H1 (cell line): ENCODE measurements at regions not wholly inside any gene's neighbourhood (a gene's known extent, or its start where the extent isn't known, plus 50 kb on each side); places are given as distances from the start of the nearest gene placed in this dataset.

Source experiments
- CTCF ChIA-PET: fragments of 300-600 bp; sonication (Branson Sonifier 250); formaldehyde crosslinking; loops from one replicate; lab custom pipeline; 2021; ENCODE audit not compliant: partially characterized antibody; lab: Charles Lee
- POLR2A ChIA-PET: fragments of 300-600 bp; sonication (Branson Sonifier 250); formaldehyde crosslinking; loops from one replicate; lab custom pipeline; 2021; ENCODE audit warnings: inconsistent platforms; ENCODE audit not compliant: partially characterized antibody; lab: Charles Lee
- DNase-seq, 2 experiments: peaks; one replicate each; pipeline versions ENCODE4 v3.0.0 to v3.0.0-alpha.2; 2010 to 2022; ENCODE audit warnings: low spot score in 2 of 2, low read depth in 1 of 2, mixed read lengths in 1 of 2
- FAIRE-seq: peaks from 2 replicates; lab custom pipeline; 2011; peaks lifted over from hg19 to GRCh38; lab: Jason Lieb, UNC
- H2AFZ ChIP-seq: 2 replicates; pipeline ENCODE4 v1.8.1; 2012; ENCODE audit warnings: low read length, inconsistent platforms
- H2AK5ac ChIP-seq: 2 replicates; pipeline ENCODE4 v1.6.1; 2013; ENCODE audit warnings: low read depth, low read length
- H2BK120ac ChIP-seq: replicated peaks from 2 replicates; pipeline ENCODE3; 2013; ENCODE audit warnings: low read depth, low read length, inconsistent platforms
- H2BK12ac ChIP-seq: 2 replicates; pipeline ENCODE4 v1.6.1; 2013; ENCODE audit warnings: low read depth, low read length
- H2BK15ac ChIP-seq: 2 replicates; pipeline ENCODE4 v1.6.1; 2013; ENCODE audit warnings: low read length
- H2BK20ac ChIP-seq: 2 replicates; pipeline ENCODE4 v1.6.1; 2013; ENCODE audit warnings: low read length
- H2BK5ac ChIP-seq: 2 replicates; pipeline ENCODE4 v1.6.1; 2013; ENCODE audit warnings: low read depth, low read length
- H3K14ac ChIP-seq: 2 replicates; pipeline ENCODE4 v1.6.1; 2013; ENCODE audit warnings: inconsistent platforms; ENCODE audit not compliant: insufficient read length
- H3K18ac ChIP-seq: 2 replicates; pipeline ENCODE4 v1.6.1; 2013; ENCODE audit warnings: low read length; ENCODE audit errors: extremely low read depth
- H3K23ac ChIP-seq: 2 replicates; pipeline ENCODE4 v1.6.1; 2013; ENCODE audit warnings: inconsistent platforms; ENCODE audit not compliant: insufficient read length
- H3K23me2 ChIP-seq: 2 replicates; pipeline ENCODE4 v1.6.1; 2013; ENCODE audit warnings: low read depth, low read length
- H3K27ac ChIP-seq: 2 replicates; pipeline ENCODE4 v1.6.1; 2011; ENCODE audit warnings: low read depth, low read length, inconsistent platforms
- H3K27me3 ChIP-seq, 4 experiments: replicated peaks in 1 of 4; 1 replicate in 1 of 4; 2 replicates in 3 of 4; pipeline versions ENCODE4 v1.6.1 to v1.8.1; 2011 to 2013; ENCODE audit warnings: low read length in 3 of 4, mild to moderate bottlenecking in 3 of 4, inconsistent platforms in 2 of 4, mixed read lengths in 2 of 4, moderate library complexity in 1 of 4; ENCODE audit not compliant: control insufficient read depth in 3 of 4, insufficient read depth in 3 of 4; ENCODE audit errors: extremely low read depth in 1 of 4
- H3K36me3 ChIP-seq, 4 experiments: 2 replicates each; pipeline versions ENCODE4 v1.6.1 to v1.8.1; 2011 to 2013; ENCODE audit warnings: mild to moderate bottlenecking in 4 of 4, low read length in 3 of 4, moderate library complexity in 2 of 4, control low read depth in 1 of 4, inconsistent platforms in 1 of 4; ENCODE audit not compliant: insufficient read depth in 4 of 4, control insufficient read depth in 2 of 4
- H3K4ac ChIP-seq: replicated peaks from 2 replicates; pipeline ENCODE3; 2013; ENCODE audit warnings: low read length, low read depth, mixed read lengths, inconsistent platforms; ENCODE audit not compliant: insufficient read length
- H3K4me1 ChIP-seq, 4 experiments: replicated peaks in 1 of 4; 1 replicate in 1 of 4; 2 replicates in 3 of 4; pipeline versions ENCODE4 v1.6.1 to v1.8.1; 2011 to 2013; ENCODE audit warnings: low read length in 3 of 4, inconsistent platforms in 2 of 4, mixed read lengths in 1 of 4; ENCODE audit not compliant: insufficient read depth in 4 of 4, control insufficient read depth in 3 of 4
- H3K4me2 ChIP-seq, 2 experiments: 2 replicates each; pipeline versions ENCODE4 v1.6.1 to v1.8.1; 2011 to 2013; ENCODE audit warnings: low read depth in 2 of 2, low read length in 2 of 2, control low read depth in 1 of 2, inconsistent platforms in 1 of 2, mild to moderate bottlenecking in 1 of 2; ENCODE audit not compliant: insufficient read depth in 1 of 2
- H3K4me3 ChIP-seq, 4 experiments: fragments of 200-600, 300-600 bp in 1 of 4; sonication (generic), shearing (Covaris generic), sonication (Bioruptor Twin) in 1 of 4; 2 replicates each; pipeline versions ENCODE4 v1.5.1 to v1.8.1; 2011 to 2016; ENCODE audit warnings: low read length in 4 of 4, low read depth in 3 of 4, control low read depth in 2 of 4, inconsistent platforms in 2 of 4, mild to moderate bottlenecking in 2 of 4, mixed read lengths in 1 of 4, moderate library complexity in 1 of 4; ENCODE audit not compliant: insufficient read depth in 2 of 4; ENCODE audit errors: extremely low read depth in 1 of 4
- H3K56ac ChIP-seq: replicated peaks from 2 replicates; pipeline ENCODE3; 2013; ENCODE audit warnings: low read depth, mild to moderate bottlenecking, mixed read lengths, low read length, inconsistent platforms; ENCODE audit not compliant: insufficient read length
- H3K79me1 ChIP-seq: 2 replicates; pipeline ENCODE4 v1.6.1; 2013; ENCODE audit warnings: low read depth, low read length, control low read depth
- H3K79me2 ChIP-seq, 2 experiments: 2 replicates each; pipeline versions ENCODE4 v1.6.1 to v1.8.1; 2012 to 2013; ENCODE audit warnings: low read length in 2 of 2, mild to moderate bottlenecking in 2 of 2, inconsistent platforms in 1 of 2; ENCODE audit not compliant: insufficient read depth in 2 of 2, control insufficient read depth in 1 of 2
- H3K9ac ChIP-seq, 4 experiments: replicated peaks in 1 of 4; 1 replicate in 1 of 4; 2 replicates in 3 of 4; pipeline versions ENCODE4 v1.6.1 to v1.8.1; 2011 to 2013; ENCODE audit warnings: low read depth in 3 of 4, low read length in 3 of 4, control low read depth in 2 of 4, mild to moderate bottlenecking in 2 of 4, moderate library complexity in 2 of 4, inconsistent platforms in 1 of 4; ENCODE audit errors: extremely low read depth in 1 of 4
- H3K9me3 ChIP-seq, 2 experiments: 2 replicates each; pipeline versions ENCODE4 v1.6.1 to v1.8.1; 2012 to 2013; ENCODE audit warnings: mild to moderate bottlenecking in 2 of 2, moderate library complexity in 2 of 2, control low read depth in 1 of 2, inconsistent platforms in 1 of 2, low read depth in 1 of 2, low read length in 1 of 2, mixed read lengths in 1 of 2; ENCODE audit not compliant: insufficient read depth in 2 of 2
- H4K20me1 ChIP-seq, 2 experiments: replicated peaks in 1 of 2; 2 replicates each; pipeline versions ENCODE3 to v1.8.1; 2011 to 2013; ENCODE audit warnings: inconsistent platforms in 2 of 2, low read length in 2 of 2, mild to moderate bottlenecking in 1 of 2; ENCODE audit not compliant: insufficient read depth in 2 of 2, control insufficient read depth in 1 of 2
- H4K5ac ChIP-seq: 2 replicates; pipeline ENCODE4 v1.6.1; 2013; ENCODE audit warnings: low read length, low read depth, mixed read lengths, inconsistent platforms; ENCODE audit not compliant: insufficient read length
- H4K8ac ChIP-seq: 2 replicates; pipeline ENCODE4 v1.8.0; 2013; ENCODE audit warnings: mild to moderate bottlenecking, moderate library complexity, low read length, inconsistent platforms; ENCODE audit not compliant: insufficient read depth; ENCODE audit errors: extremely low read depth
- H4K91ac ChIP-seq: replicated peaks from 2 replicates; pipeline ENCODE3; 2013; ENCODE audit warnings: low read length, mixed read lengths, inconsistent platforms; ENCODE audit not compliant: insufficient read length
- SIN3A ChIP-seq, 2 experiments: IDR thresholded peaks in 1 of 2; conservative IDR thresholded peaks in 1 of 2; 2 replicates each; pipeline ENCODE4 v1.6.1; 2011 to 2012; ENCODE audit warnings: low read length in 2 of 2, improper control_type of control experiment in 1 of 2, low read depth in 1 of 2, mild to moderate bottlenecking in 1 of 2
- SUZ12 ChIP-seq: fragments of 200-600 bp; sonication (generic); IDR thresholded peaks from 2 replicates; pipeline ENCODE4 v1.6.1; 2012; ENCODE audit warnings: mild to moderate bottlenecking, inconsistent platforms, low read length, moderate library complexity, mixed read lengths
- WGBS, 2 experiments: shearing (Covaris generic) in 1 of 2; methylation state at CpG; one replicate each; pipeline versions ENCODE4 v1.1.6 to v1.1.7; 2013 to 2015; ENCODE audit warnings: low lambda C conversion rate in 2 of 2, mixed read lengths in 2 of 2, inconsistent platforms in 1 of 2, low coverage in 1 of 2, missing lambda C conversion rate in 1 of 2; ENCODE audit not compliant: insufficient replicate concordance in 2 of 2, insufficient coverage in 1 of 2, insufficient read length in 1 of 2; ENCODE audit errors: extremely low coverage in 1 of 2, missing lambda C conversion rate in 1 of 2; 5-methylcytosine and 5-hydroxymethylcytosine counted together

DNA sequence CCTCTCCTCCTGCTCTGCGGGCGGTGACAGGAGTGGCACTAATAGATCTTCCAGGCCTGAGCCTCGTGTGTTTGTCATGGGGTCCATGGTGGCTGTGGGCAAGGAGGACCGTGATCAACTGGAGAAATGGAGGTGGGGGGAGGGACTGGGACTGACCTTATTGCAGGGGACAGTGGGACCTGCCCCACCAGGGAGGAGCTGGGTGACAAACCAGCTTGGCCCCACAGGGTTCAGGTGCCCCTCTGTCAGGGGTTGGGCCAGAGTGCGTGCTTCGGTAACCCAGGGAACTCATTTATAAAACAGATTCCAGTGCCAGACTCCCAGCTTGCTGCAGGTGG lies 366.5 kb downstream of the BCOR start:
- H3K79me1 ChIP-seq, result no peaks in the 10 kb centered on the region
- H3K4me3 ChIP-seq, result no peak overlapping the region
- H2AK5ac ChIP-seq, result no peak overlapping the region
- H3K9ac ChIP-seq, result no peak overlapping the region
- H3K4me2 ChIP-seq, result no peak overlapping the region
- H2BK5ac ChIP-seq, result peak overlapping the region; percentile 52; the same call in 1 of the 2 replicates
- H2BK12ac ChIP-seq, result peak overlapping the region; percentile 14; the same call in 1 of the 2 replicates
- H3K56ac ChIP-seq, result no peak overlapping the region
- no peaks in the 10 kb centered on the region for H3K79me2 ChIP-seq
- H2BK120ac ChIP-seq, result no peak overlapping the region
- peaks cover 0 to 17% (median 12%) of the 10 kb centered on the region in 4 experiments; a peak in 4 of 7 replicates for H3K4me1 ChIP-seq
- H3K36me3 ChIP-seq, result no peaks in the 10 kb centered on the region
- no peak overlapping the region for H2AFZ ChIP-seq
- no peak overlapping the region for H2BK20ac ChIP-seq
- H3K9me3 ChIP-seq, result no peaks in the 10 kb centered on the region
- H4K8ac ChIP-seq, result no peak overlapping the region; the same call in 1 of the 2 replicates
- DNase-seq (no peak), FAIRE-seq (no peak)
- no peaks in the 10 kb centered on the region for H4K20me1 ChIP-seq
- ChIA-PET CTCF (interaction anchor here (0.7 to 2.3 kb wide), 6 partner anchors 77 to 328 kb away, joined by 3 to 11 read pairs (median 4); no protein-coding TSS in a partner anchor), POLR2A (interaction anchor here (0.5 to 0.9 kb wide), 2 partner anchors 34 to 67 kb away, joined by 3 read pairs; no protein-coding TSS in a partner anchor)
- no peaks in the 10 kb centered on the region for H3K27me3 ChIP-seq
- H3K23ac ChIP-seq, result no peak overlapping the region
- H3K4ac ChIP-seq, result no peak overlapping the region
- H3K23me2 ChIP-seq, result peaks cover 2% of the 10 kb centered on the region; the same call in 1 of the 2 replicates
- no peak overlapping the region for H4K5ac ChIP-seq
- no peak overlapping the region for H3K27ac ChIP-seq
- H2BK15ac ChIP-seq, result no peak overlapping the region
- WGBS, 2 experiments, result 82% methylated on average over 6 of the region's 6 CpGs; no CpG with 5 or more reads in 1 of the 2 experiments
- H4K91ac ChIP-seq, result no peak overlapping the region
- no peak overlapping the region for H3K14ac ChIP-seq
- peak overlapping the region; percentile 32; the same call in 1 of the 2 replicates for H3K18ac ChIP-seq
- TF ChIP-seq SIN3A (conservative IDR thresholded peaks at IDR 0.05 in 1 of 2, IDR thresholded peaks at IDR 0.05 in 1 of 2; ENCODE audit: low read depth in 1 of 2, low read length in 2 of 2), result no peak
- TF ChIP-seq SUZ12, result no peak
